Lung (tissue), 11 donors: ENCODE measurements at regions not wholly inside any gene's neighbourhood (a gene's known extent, or its start where the extent isn't known, plus 50 kb on each side); places are given as distances from the start of the nearest gene placed in this dataset.

Experiments
- ATAC-seq: fragments of 200-7000 bp; cut with Tn5 transposase; one replicate; pipeline ENCODE4 v1.9.1; 2020; ENCODE audit warnings: moderate number of reproducible peaks; ENCODE audit not compliant: insufficient read depth, low FRiP score
- DNase-seq, 3 donors: peaks; one replicate each; pipeline ENCODE4 v3.0.0-alpha.2; 2013 to 2017
- H3K27ac ChIP-seq, 2 donors: one replicate each; pipeline ENCODE4 v1.5.1; 2013; ENCODE audit warnings: mild to moderate bottlenecking in 2 of 2, moderate library complexity in 2 of 2, control low read depth in 1 of 2, inconsistent platforms in 1 of 2, low read depth in 1 of 2, low read length in 1 of 2
- H3K27me3 ChIP-seq, 3 donors: one replicate each; pipeline ENCODE4 v1.5.1; 2013; ENCODE audit warnings: low read length in 2 of 3; ENCODE audit not compliant: control insufficient read depth in 3 of 3, insufficient read depth in 3 of 3
- H3K36me3 ChIP-seq, 4 donors: one replicate each; pipeline ENCODE4 v1.5.1; 2013; ENCODE audit warnings: low read length in 4 of 4, mild to moderate bottlenecking in 1 of 4, moderate library complexity in 1 of 4; ENCODE audit not compliant: control insufficient read depth in 4 of 4, insufficient read depth in 4 of 4
- H3K4me1 ChIP-seq, 5 donors: one replicate each; pipeline ENCODE4 v1.5.1; 2013; ENCODE audit warnings: low read length in 5 of 5, mild to moderate bottlenecking in 2 of 5, moderate library complexity in 1 of 5; ENCODE audit not compliant: control insufficient read depth in 5 of 5, insufficient read depth in 5 of 5
- H3K4me3 ChIP-seq: one replicate; pipeline ENCODE4 v1.5.1; 2013; ENCODE audit warnings: mild to moderate bottlenecking, control low read depth, moderate library complexity
- H3K9ac ChIP-seq, 2 donors: one replicate each; pipeline ENCODE4 v1.5.1; 2013; ENCODE audit warnings: low read length in 2 of 2, control low read depth in 1 of 2; ENCODE audit not compliant: insufficient read depth in 1 of 2
- H3K9me3 ChIP-seq, 4 donors: one replicate each; pipeline ENCODE4 v1.5.1; 2013; ENCODE audit warnings: low read length in 3 of 4, mild to moderate bottlenecking in 1 of 4, moderate library complexity in 1 of 4; ENCODE audit not compliant: control insufficient read depth in 4 of 4, insufficient read depth in 3 of 4
- CTCF ChIP-seq: IDR thresholded peaks from 2 replicates; pipeline ENCODE4 v1.5.1; 2012; ENCODE audit warnings: mild to moderate bottlenecking; ENCODE audit errors: control extremely low read depth, extremely low read depth
- WGBS, 2 donors: extraction: QIAGEN DNeasy Blood & Tissue Kit; methylation state at CpG; one replicate each; pipeline ENCODE4 v1.1.7; 2013; 5-methylcytosine and 5-hydroxymethylcytosine counted together
- donor health status: control.
- donor health status: control.
- donor health status: Bipolar disorder and iron deficiency.
- donor health status: healthy.
- donor health status: DM: yes; HTN: yes; CAD: no.

DNA sequence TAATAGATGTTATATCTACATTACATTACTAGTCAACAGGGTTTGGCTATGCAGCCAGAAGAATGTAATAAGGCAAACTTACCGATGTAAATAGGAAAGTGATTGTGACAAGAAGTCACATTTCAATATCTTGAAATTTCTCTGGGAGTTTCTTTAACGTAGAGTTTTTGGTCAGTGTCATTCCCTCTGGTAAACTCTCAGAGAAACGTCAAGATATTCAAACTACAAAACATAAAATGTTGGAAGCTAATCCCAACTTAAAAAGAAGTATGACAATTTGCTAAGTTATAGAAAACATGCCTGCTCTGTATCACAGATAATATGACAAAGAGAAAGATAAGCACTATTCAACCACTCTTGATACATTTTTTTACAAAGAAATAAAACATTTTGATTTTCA, 111.2 kb upstream of the PRICKLE2 start:
- DNase-seq (peak in 2 of 3 donors; percentile 45 to 46), ATAC-seq (no peak)
- 80 to 84% methylated on average over 3 of the region's 3 CpGs for WGBS, 2 donors
- H3K9ac ChIP-seq = no peak overlapping the region
- H3K4me1 ChIP-seq = peaks cover 0 to 32% (median 13%) of the 10 kb centered on the region in 5 donors
- H3K27me3 ChIP-seq = no peaks in the 10 kb centered on the region
- no peak for TF ChIP-seq CTCF
- H3K4me3 ChIP-seq = no peak overlapping the region
- peaks cover 0 to 3% (median 0%) of the 10 kb centered on the region in 4 donors for H3K9me3 ChIP-seq
- no peak overlapping the region for H3K27ac ChIP-seq
- no peaks in the 10 kb centered on the region for H3K36me3 ChIP-seq

DNA sequence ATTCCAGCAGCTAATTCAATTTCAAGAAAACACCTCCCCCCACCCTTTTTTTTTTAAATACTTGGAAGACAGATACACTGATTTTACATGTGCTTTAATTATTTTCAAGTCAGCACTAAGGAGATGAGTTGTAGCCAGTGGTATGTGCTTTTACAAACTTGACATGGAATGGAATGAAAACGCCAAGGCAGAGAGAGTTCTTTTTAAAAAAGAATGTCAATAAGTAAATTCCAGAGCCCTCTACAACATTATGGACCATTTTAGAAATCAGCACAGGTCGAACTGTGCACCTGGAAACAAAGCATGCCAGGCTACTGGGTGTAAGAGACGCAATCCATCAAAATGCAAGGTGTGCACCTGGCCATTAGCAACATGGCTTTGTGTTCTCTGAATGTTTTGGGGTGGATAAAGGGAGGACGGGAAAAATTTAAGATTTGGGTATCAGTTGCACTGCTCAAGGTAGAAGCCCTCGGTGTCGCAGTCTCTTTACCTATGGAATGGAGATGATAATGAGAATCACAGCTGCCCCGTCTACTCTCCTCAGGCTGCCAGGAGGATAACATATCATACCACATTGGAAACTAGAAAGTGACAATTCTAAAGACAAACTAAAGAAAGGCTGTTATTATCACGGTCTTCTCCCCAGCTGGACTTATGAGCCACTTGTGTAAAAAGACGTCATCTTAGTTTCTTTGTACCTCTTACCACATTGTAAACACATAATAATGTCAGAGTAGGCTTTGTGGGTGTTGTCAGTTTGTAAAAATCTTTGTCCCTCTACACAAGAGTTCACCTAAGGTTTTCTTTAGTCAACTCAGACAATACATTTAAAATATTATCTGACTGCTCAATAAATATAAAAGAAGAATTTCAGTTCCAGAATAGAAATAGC, 107.4 kb upstream of the PRICKLE2 start:
- no peak overlapping the region for H3K4me3 ChIP-seq
- no peak for ATAC-seq
- no peak overlapping the region for H3K9ac ChIP-seq
- peaks cover 0 to 20% (median 3%) of the 10 kb centered on the region in 5 donors for H3K4me1 ChIP-seq
- DNase-seq = peak in 2 of 3 donors; percentile 38 to 49
- peaks cover 0 to 2% (median 0%) of the 10 kb centered on the region in 4 donors for H3K36me3 ChIP-seq
- H3K9me3 ChIP-seq = no peaks in the 10 kb centered on the region
- TF ChIP-seq CTCF = no peak
- no peaks in the 10 kb centered on the region for H3K27me3 ChIP-seq
- 71 to 76% methylated on average over 9 of the region's 9 CpGs for WGBS, 2 donors
- no peak overlapping the region for H3K27ac ChIP-seq

GRCh38 chr3:64331605-64332004, 106.3 kb upstream of the PRICKLE2 start:
- H3K9me3 ChIP-seq = no peaks in the 10 kb centered on the region
- H3K36me3 ChIP-seq = peaks cover 0 to 2% (median 0%) of the 10 kb centered on the region in 4 donors
- WGBS, 2 donors = 87 to 88% methylated on average over 12 of the region's 12 CpGs
- no peaks in the 10 kb centered on the region for H3K27me3 ChIP-seq
- no peak overlapping the region for H3K9ac ChIP-seq
- H3K4me3 ChIP-seq = no peak overlapping the region
- H3K27ac ChIP-seq = peak overlapping the region in 1 of 2 donors; percentile 18
- H3K4me1 ChIP-seq = peaks cover 0 to 17% (median 3%) of the 10 kb centered on the region in 5 donors
- ATAC-seq = no peak
- DNase-seq = no peak
- no peak for TF ChIP-seq CTCF
